ENCODE measurements at regions not wholly inside any gene's neighbourhood (a gene's known extent, or its start where the extent isn't known, plus 50 kb on each side); places are given as distances from the start of the nearest gene placed in this dataset.

GRCh38 chr1:63710308-63710707, 63.5 kb upstream of the ROR1 start:
- Mint-ChIP-seq H3K4me1 (no peaks in the 10 kb centered on the region), H3K36me3 (ENCODE audit: low read depth) (no peaks in the 10 kb centered on the region), H3K9me3 (no peaks in the 10 kb centered on the region)

GRCh38 chr1:63710761-63711380, 62.9 kb upstream of the ROR1 start:
- DNase-seq (ENCODE audit: low read depth, low spot score) = no peak
- Mint-ChIP-seq H3K4me1 (no peaks in the 10 kb centered on the region), H3K4me3 (no peak overlapping the region), H3K27ac (ENCODE audit: unreplicated experiment) (no peak overlapping the region), H3K36me3 (ENCODE audit: low read depth) (no peaks in the 10 kb centered on the region), H3K27me3 (ENCODE audit: low read depth) (peaks cover 5% of the 10 kb centered on the region), H3K9me3 (no peaks in the 10 kb centered on the region)
- no peak for TF ChIP-seq CTCF (conservative IDR thresholded peaks at IDR 0.05)

More at GRCh38 chr1:63710308-63710707, 63.5 kb upstream of the ROR1 start:
- no peak overlapping the region for H3K4me3 Mint-ChIP-seq
- TF ChIP-seq CTCF (conservative IDR thresholded peaks at IDR 0.05) = no peak
- H3K27me3 Mint-ChIP-seq (ENCODE audit: low read depth) = peaks cover 5% of the 10 kb centered on the region
- DNase-seq (ENCODE audit: low read depth, low spot score) = no peak
- H3K27ac Mint-ChIP-seq (ENCODE audit: unreplicated experiment) = no peak overlapping the region

DNA sequence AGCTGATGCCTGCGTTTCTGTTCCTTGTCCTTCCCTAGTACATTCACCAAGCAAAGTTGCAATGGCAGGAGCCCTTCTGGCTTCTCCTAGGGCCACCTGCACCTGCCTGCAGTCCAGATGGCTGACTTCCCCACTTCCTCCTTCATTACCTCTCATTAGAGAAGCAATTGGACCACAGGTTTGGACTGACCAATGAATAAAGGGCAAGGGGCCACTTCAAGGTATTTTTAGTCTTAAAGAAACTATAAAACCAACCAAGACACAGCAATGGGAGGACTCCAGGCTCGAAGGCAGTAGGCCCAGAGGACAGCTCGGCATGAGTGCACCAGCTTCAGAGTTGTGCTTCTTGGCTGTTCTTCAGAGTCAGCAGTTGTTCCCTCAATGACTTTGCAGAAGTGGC, 60.8 kb upstream of the ROR1 start:
- no peak overlapping the region for H3K4me3 Mint-ChIP-seq
- no peak for DNase-seq (ENCODE audit: low read depth, low spot score)
- no peak for TF ChIP-seq CTCF (conservative IDR thresholded peaks at IDR 0.05)
- H3K27me3 Mint-ChIP-seq (ENCODE audit: low read depth) = peaks cover 2% of the 10 kb centered on the region
- no peaks in the 10 kb centered on the region for H3K4me1 Mint-ChIP-seq
- no peak overlapping the region for H3K27ac Mint-ChIP-seq (ENCODE audit: unreplicated experiment)
- H3K9me3 Mint-ChIP-seq = no peaks in the 10 kb centered on the region
- no peaks in the 10 kb centered on the region for H3K36me3 Mint-ChIP-seq (ENCODE audit: low read depth)

- Mint-ChIP-seq H3K27me3 (ENCODE audit: low read depth) (no peaks in the 10 kb centered on the region), H3K4me3 (no peak overlapping the region), H3K36me3 (ENCODE audit: low read depth) (no peaks in the 10 kb centered on the region), H3K9me3 (no peaks in the 10 kb centered on the region), H3K4me1 (no peaks in the 10 kb centered on the region), H3K27ac (ENCODE audit: unreplicated experiment) (no peak overlapping the region)
- no peak for DNase-seq (ENCODE audit: low read depth, low spot score)
- TF ChIP-seq CTCF (conservative IDR thresholded peaks at IDR 0.05) = no peak
These were observed 60.0 kb upstream of the ROR1 start for GRCh38 chr1:63713627-63714481.

DNA sequence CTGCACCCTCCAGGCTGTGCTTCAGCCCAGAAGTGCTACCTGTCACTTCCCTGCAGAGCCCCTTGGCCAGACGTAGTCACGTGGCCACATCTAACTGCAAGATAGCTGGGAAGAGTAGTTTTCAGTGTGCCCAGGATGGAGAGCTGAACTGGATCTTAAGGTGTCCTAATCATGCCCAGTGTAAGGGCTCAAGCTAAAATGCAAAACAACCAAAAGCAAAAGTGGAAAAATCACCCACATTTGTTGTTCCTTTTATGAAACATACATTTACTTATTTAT, 59.4 kb upstream of the ROR1 start:
- no peaks in the 10 kb centered on the region for H3K4me1 Mint-ChIP-seq
- no peak for TF ChIP-seq CTCF (conservative IDR thresholded peaks at IDR 0.05)
- no peak overlapping the region for H3K4me3 Mint-ChIP-seq
- H3K27ac Mint-ChIP-seq (ENCODE audit: unreplicated experiment) = no peak overlapping the region
- H3K27me3 Mint-ChIP-seq (ENCODE audit: low read depth) = no peaks in the 10 kb centered on the region
- no peak for DNase-seq (ENCODE audit: low read depth, low spot score)
- H3K9me3 Mint-ChIP-seq = no peaks in the 10 kb centered on the region
- H3K36me3 Mint-ChIP-seq (ENCODE audit: low read depth) = no peaks in the 10 kb centered on the region
